Spleen (tissue), 7 donors: ENCODE measurements at regions not wholly inside any gene's neighbourhood (a gene's known extent, or its start where the extent isn't known, plus 50 kb on each side); places are given as distances from the start of the nearest gene placed in this dataset.

ENCODE experiments used
- CTCF ChIP-seq, 11 experiments: fragments of 200-600 bp in 7 of 11; fragments of 450-650 bp in 4 of 11; sonication (generic) in 4 of 11; IDR thresholded peaks in 8 of 11; conservative IDR thresholded peaks in 3 of 11; 1 replicate in 7 of 11; 2 replicates in 4 of 11; pipeline versions ENCODE4 v1.4.0 to v1.8.0; 2016 to 2021; ENCODE audit warnings: antibody characterized with exemption in 11 of 11, inconsistent platforms in 4 of 11, mild to moderate bottlenecking in 1 of 11
- POLR2AphosphoS5 ChIP-seq, 3 donors: sonication (generic); formaldehyde crosslinking; IDR thresholded peaks; one replicate each; pipeline ENCODE4 v1.5.1; 2017; ENCODE audit warnings: antibody characterized with exemption in 3 of 3
- donor health status: DM: no; HTN: no; CAD: no; lungs with moderate emphysema.
- donor health status: DM: no; HTN: no; CAD: no.
- donor health status: DM: no; HTN: no; CAD: no.

GRCh38 chr15:81450721-81451120 lies 76.7 kb upstream of the TMC3 start:
- TF ChIP-seq CTCF (IDR thresholded peaks at IDR 0.05 in 8 of 11, conservative IDR thresholded peaks at IDR 0.05 in 3 of 11): no peak
- no peak for TF ChIP-seq POLR2AphosphoS5 (IDR thresholded peaks at IDR 0.05)
